ENCODE measurements at regions not wholly inside any gene's neighbourhood (a gene's known extent, or its start where the extent isn't known, plus 50 kb on each side); places are given as distances from the start of the nearest gene placed in this dataset.
"Not testable (repeated sequence)": the region's sequence is repeated elsewhere in the genome, so short reads cannot be mapped to it uniquely, and the experiment has no call there.

DNA sequence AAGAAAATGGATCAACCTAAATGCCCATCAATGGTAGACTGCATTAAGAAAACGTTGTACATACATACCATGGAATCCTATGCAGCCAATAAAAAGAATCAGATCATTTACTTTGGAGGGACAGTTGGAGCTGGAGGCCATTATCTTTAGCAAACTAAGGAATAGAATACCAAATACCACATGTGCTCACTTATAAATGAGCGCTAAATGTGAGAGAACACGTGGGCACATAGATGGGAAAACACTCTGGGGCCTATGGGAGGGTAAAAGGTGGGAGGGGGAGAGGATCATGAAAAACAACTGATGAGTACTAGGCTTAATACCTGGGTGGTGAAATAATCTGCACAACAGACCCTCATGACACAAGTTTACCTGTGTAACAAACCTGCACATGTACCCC, 1729.9 kb upstream of the PCDH10 start:
- no peak for DNase-seq

DNA sequence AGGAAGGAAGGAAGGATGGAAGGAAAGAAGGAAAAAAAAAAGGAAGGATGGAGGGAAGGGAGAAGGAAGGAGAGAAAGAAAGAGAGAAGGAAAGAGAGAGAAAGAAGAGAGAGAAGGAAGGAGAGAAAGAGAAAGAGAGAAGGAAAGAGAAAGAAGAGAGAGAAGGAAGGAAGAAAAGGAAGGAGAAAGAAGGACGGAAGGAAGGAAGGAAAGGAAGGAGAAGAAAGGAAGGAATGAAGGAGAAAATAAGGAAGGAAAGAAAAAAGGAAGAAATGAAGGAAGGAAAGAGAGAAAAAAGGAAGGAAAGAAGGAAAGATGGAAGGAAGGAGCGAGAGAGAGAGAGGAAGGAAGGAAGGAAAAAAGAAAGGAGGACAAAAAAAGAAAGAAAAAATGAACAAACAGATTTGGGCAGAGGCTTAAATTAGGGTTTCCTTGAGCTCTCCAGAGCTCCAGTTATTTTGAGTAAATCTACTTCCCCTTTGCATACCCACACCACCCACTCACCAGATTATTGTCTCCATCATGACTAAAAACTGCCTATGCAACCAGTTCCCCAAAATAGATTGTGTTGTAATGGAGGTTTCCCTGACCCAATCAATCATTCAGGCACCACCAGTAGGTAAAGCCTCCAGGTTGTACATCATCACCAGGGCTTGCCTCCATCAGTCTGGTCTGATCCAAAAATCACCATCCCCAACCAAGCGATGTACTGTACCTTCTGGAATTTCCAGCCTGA, 1722.9 kb upstream of the PCDH10 start:
- peak; percentile 11 for DNase-seq

- DNase-seq = no peak
These were observed 1722.1 kb upstream of the PCDH10 start for GRCh38 chr4:131427000-131427399.

GRCh38 chr4:131430302-131430701, 1718.8 kb upstream of the PCDH10 start:
- no peak for DNase-seq

- DNase-seq = no peak
These were observed 1707.9 kb upstream of the PCDH10 start for GRCh38 chr4:131441004-131441688.

DNA sequence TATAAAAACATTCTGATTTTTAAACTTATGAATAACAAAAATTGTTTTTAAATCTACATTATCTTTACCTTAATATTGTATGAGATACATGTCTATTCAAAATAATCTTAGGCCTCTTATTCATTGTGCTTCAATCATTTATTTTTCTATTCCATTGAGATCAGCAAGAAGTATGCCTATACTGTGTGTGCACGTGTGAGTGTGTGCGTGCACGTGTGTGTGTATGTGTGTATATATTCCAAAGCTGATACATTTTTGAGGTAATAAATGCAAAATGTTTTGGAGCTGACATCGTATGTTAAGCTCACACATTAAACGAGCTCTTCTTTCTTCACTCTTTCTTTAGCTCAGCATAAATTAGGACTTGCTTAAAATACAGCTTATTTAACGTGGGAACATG, 1701.2 kb upstream of the PCDH10 start:
- no peak for DNase-seq

- no peak for DNase-seq
These were observed 1698.4 kb upstream of the PCDH10 start for GRCh38 chr4:131450572-131451209.

- DNase-seq = peak; percentile 76
These were observed 1689.5 kb upstream of the PCDH10 start for GRCh38 chr4:131459430-131460101.

GRCh38 chr4:131470360-131470759, 1678.7 kb upstream of the PCDH10 start:
- no peak for DNase-seq

- no peak for DNase-seq
These were observed 1660.3 kb upstream of the PCDH10 start for GRCh38 chr4:131488772-131489171.

DNA sequence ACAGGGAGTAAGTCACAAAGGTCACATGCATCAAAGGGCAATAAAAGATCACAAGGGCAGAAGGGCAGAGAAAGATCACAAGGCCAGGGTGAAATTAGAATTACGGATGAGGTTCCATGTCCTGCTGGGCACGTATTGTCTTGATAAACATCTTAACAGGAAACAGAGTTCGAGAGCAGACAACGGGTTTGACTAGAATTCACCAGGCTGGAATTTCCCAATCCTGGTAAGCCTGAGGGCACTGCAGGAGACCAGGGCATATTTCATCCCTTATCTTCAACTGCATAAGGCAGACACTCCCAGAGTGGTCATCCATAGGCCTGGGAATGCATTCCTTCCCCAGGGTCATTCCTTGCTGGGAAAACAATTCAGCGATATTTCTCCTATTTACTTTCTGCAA, 1652.9 kb upstream of the PCDH10 start:
- DNase-seq = not testable (repeated sequence)

- peak; percentile 15 for DNase-seq
These were observed 1649.8 kb upstream of the PCDH10 start for GRCh38 chr4:131499141-131499873.

GRCh38 chr4:131509521-131509920, 1639.6 kb upstream of the PCDH10 start:
- no peak for DNase-seq

- DNase-seq = no peak
These were observed 1622.4 kb upstream of the PCDH10 start for GRCh38 chr4:131526686-131527085.

DNA sequence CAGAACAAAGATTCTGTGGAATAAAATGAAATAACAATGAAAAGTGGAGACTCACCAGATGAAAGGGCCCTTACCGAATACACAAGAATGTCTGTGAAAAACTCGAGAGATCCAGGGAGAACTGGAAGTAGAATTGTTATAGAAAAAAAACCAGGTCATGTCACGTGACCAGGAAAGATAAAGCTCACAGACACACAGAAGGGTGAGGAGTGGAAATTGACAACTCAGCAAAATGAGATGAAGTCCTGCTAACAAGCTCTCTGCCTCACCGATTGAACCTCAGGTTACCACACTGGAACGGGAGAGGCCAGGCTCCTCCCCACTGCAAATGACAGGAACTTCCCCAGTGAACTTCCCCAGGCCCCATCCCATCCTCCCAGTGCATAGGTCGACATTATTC, 1618.0 kb upstream of the PCDH10 start:
- DNase-seq = no peak

GRCh38 chr4:131534944-131535645, 1614.0 kb upstream of the PCDH10 start:
- no peak for DNase-seq

GRCh38 chr4:131540256-131540655, 1608.8 kb upstream of the PCDH10 start:
- DNase-seq = no peak

DNA sequence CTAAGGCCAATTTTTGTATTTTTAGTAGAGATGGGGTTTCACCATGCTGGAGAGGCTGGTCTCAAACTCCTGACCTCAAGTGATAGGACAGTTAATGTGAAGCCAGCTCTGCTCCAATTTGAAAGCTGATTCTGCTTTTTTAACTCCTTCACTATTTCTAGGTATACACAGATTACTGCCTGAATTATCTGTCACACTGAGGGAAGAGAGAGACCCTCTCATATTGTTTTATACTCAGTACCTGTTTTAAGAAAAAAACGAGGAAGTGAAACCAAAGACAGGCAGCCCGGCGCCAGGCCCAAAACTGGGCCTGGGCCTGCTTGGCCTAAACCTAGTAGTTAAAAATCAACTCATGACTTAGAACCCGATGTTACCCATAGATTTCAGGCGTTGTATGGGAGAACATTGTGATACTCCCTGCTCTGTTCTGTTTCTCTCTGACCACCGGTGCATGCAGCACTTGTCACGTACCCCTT, 1601.5 kb upstream of the PCDH10 start:
- DNase-seq = peak; percentile 63

- no peak for DNase-seq
These were observed 1597.8 kb upstream of the PCDH10 start for GRCh38 chr4:131551306-131551705.

- DNase-seq = no peak
These were observed 1583.1 kb upstream of the PCDH10 start for GRCh38 chr4:131566026-131566425.

GRCh38 chr4:131584587-131584986, 1564.5 kb upstream of the PCDH10 start:
- DNase-seq = no peak

GRCh38 chr4:131595140-131595539, 1554.0 kb upstream of the PCDH10 start:
- DNase-seq = no peak

Data from RPMI8226 (cell line).